ENCODE measurements at regions not wholly inside any gene's neighbourhood (a gene's known extent, or its start where the extent isn't known, plus 50 kb on each side); places are given as distances from the start of the nearest gene placed in this dataset.

DNA sequence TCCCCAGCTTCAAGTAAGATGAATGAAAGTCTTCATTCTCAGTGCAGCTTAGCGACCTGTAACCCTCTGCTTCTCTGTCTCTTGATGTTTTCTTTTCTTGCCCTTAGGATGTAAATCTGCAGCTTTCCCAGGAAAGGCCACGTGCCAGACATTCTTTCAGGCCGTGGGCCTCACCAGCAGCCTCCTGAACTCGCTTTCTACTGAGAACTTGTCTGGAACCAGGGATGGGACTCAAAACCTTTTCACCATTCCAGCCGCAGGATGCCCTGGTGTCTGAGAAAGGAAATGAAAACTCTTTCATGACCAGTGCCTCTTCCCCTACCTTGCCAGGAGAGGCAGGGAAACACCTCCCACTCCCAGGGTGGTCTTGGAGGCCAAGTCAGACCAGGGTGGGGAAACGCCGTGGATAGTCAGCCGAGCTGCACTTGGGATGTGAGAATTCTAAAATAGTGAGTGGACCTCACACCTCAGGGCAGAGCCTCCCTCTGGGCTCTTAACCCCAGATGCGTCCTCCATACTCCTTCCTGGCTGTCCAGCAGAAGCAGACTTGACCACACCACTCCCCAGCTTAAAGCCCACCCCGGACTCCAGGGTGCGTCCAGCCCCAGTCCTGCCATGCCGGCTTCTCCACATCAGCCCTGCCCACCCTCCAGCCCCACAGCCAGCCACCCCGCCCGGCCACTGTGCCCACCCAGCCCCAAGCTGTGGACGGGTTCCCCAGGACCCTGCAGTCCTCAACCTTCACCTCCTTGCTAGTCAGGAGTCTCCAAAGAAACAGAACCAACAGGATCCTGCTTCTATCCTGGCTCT lies 115.5 kb downstream of the TWIST2 start:
- no peak for DNase-seq

DNA sequence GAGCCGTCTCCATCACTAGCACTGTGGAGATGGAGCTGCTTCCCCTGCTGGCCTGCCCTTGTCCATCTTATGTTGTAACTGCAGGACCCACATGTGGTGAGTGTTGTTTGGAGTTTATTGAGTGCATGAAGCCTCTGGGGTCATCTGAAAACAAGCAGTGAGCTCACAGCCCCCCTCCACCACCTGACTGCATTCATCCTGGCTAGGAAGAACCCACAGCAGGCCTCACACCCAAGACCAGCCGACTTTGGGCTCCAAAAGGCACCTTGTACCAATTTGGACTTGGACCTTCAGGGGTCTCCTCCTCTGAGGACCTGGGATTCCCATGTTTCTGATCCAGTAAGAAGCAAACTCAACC lies 116.1 kb downstream of the TWIST2 start:
- DNase-seq, result no peak

DNA sequence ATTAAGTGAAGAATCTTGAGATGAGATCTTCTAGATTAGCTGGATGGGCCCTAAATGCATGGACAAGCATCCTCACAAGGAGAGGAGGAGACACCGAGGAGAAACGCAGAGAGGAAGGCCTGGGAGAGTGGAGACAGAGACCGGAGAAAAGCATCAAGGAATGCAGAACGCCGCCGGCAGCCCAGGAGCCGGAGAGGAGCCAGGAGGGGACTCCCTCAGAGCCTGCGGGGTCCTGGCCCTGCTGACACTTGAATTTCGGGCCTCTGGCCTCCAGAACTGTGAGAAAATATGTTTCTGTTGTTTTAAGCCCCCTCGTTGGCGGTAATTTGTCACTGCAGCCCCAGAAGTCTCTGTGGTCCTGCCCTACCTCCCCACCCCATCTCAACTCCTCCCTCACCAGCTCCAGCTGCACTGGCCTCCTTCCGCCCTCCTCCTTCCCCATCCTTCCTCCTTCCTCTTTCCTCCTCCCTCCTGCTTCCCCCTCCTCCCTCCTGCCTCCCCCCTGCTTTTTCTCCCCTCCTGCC lies 116.7 kb downstream of the TWIST2 start:
- DNase-seq, result no peak

DNA sequence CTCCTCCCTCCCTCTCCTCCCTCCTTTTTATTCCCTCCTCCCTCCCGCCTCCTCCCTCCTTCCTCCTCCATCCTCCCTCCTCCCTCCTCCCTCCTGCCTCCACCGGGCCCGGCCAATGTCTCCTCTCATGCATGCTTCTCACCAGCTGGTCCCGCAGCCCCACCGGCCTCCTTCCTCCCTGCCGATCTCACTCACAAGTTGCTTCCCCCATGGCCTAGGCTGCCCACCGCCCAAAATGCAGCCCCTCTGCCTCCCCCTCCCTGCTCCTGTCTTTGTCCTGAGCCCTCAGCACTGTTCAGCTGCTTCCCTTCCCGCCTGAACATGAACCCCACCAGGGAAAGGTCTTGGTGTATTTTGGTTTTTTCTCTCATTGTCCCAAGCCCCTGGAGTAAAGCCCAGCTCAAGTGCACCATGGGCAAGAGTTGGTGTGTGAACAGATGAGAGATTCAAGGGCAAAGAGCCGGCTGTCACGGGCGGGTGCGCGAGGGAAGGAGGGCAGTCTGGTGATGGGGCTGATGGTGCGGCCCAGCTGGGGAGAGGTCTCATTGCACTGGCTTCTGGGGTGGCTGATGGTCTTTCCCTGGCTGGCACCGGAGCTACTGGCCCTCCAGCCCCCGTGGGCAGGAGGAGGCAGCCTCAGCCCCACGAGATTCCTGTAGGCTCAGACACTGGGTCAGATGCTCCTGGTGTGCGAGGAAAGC lies 117.6 kb downstream of the TWIST2 start:
- no peak for DNase-seq

DNA sequence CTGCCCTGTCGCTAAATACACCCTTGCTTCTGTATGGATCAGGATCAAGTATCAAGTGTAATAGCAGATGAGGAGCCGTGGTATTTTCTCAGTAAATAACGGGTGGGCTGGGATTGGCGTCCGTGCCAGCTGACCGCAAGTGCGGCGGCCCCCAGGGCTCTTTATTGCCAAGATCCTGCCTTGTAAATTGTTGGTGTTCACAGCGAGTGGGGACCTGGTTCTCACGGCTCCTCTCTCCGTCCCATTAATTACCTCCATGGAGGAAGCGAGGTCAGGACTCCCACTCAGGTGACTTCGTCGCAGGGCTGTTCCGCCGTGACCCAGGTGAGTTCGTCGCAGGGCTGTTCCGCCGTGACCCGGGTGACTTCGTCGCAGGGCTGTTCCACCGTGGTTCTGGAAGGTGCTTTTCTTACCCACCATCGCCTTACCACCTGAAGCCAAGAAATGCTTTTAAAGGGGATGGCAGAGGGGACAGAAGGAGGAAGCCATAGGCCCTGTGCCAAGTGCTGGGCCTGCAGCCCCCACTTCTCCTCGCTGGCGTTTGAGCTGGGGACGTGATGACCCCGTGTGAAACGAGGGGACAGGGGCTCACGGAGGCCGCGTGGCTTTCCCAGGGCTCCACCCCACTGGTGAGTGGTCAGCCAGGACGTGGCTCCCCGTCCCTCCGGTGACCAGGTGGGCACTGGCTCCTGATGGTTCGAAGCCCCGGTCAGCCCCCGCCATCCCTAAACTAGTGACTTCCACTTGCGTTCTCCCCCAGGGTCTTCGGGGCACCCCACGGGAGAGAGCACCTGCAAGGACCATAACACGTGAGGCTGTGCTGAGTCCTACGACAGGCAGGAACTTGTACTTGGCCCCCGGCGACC lies 118.4 kb downstream of the TWIST2 start:
- DNase-seq, result no peak

DNA sequence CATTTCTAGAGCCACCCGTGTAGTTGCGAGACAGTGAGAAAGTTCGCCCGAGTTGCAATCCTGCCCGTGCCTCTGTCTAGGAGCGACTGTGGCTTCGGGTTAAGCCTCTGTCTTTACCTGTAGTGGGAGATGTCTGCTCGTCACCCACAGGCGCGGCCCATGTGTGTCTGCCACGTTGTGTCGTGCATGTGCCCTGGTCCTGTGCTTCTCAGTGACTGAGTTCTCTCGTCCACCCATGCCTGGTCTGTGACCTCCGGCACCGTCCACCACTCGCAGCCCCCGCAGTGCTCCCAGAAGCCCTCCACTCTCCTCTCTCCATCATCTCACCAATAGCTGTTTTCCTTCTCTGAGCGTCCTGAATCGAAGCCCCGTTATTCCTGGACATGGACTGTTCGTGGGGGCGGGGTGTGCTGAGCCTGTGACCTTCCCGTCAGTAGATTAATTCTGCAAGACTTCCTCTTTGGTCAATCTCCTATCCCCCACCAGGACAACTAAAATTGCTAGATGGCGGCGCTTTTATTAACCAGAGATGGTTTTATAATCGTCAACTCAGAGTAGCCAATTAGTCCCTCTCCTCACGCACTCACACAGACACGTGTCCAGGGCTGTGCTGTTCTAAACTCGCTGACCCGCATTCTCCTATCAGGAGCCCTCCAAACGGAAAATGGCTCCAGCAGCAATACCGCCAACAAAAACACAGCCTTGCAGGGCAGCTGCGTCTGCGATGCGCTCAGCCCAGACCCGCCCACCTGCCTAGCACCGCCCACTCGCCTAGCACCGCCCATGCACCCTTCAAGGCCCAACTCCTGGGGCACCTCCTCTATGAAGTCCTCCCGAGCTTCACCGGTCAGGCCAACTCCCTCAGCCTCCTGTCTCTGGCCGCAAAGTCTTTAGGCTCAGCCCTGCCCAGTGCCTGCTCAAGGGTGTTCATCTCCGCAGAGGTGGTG lies 119.4 kb downstream of the TWIST2 start:
- no peak for DNase-seq

DNA sequence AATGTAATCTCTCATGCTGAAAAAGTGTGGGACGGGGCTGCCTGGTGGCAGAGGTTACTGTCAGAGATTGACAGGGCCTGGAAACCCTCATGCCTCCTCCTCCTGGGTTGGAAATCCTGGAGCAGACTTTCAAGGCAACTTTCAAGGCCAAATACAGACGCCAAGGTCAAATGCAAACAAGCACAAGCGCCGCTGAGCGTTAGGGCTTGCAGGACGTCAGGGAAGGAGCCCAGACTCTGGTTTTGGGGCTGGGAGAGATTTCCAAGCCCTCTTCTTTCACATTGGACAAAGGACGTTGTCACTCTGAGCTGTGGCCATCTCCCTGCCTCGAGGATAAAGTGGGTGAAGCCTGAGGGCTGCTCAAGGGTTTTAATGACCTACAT lies 120.1 kb downstream of the TWIST2 start:
- DNase-seq, result no peak

DNA sequence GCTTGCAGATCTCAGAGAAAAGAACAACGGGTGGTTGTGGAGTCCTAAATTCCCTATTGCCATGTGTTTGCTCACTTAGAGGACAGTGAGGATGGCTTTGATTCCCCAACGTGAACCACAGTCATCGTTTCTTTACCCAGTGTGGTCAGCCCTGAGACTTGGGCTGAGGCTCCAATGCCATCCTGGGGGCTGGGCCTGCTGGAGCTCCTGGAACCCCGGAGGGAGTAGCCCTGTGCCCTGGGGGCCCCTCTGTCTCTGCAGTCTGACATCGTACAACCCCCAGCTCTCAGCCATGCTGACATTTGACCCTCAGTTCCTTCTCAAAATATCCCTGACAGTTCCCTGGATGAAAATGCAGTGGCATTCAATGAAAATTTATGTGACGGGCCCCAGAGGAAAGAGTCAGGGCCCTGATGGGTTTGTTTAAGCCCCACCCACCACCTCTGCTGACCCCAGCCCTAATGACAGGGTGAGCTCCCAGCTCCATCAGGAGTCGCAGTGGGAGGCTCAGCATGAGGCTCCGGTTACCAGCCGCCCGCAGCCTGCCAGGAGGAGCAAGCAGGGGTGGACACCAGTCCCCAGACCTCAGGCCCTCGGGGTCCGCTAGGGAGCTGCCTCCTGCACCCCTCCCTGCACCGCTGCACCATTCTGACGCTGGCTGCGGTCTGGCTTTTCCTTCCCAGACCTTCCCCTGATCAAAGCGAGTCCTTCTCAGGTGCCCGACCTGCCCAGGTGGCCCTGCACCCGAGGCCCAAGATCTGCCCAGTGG lies 120.9 kb downstream of the TWIST2 start:
- DNase-seq, result no peak

DNA sequence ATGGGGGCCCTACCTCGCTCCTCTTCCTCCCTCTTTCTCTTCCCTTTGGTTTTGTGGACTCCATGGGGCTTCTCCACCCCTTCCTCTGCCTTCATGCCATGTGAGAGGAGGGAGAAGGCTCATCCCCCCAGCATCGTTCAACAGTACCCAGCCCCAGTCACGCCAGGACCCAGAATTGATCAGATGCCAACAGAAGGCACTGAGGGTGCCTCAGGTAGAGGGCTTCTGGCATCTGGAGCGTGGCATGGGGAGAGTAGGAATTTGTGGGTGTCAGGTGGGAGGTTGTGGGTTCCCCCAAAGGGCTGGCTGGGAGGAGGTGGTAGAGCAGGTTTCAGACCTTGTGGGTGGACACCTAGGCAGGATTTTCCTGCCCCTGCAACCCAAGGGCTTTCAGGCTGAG lies 122.0 kb downstream of the TWIST2 start:
- no peak for DNase-seq

DNA sequence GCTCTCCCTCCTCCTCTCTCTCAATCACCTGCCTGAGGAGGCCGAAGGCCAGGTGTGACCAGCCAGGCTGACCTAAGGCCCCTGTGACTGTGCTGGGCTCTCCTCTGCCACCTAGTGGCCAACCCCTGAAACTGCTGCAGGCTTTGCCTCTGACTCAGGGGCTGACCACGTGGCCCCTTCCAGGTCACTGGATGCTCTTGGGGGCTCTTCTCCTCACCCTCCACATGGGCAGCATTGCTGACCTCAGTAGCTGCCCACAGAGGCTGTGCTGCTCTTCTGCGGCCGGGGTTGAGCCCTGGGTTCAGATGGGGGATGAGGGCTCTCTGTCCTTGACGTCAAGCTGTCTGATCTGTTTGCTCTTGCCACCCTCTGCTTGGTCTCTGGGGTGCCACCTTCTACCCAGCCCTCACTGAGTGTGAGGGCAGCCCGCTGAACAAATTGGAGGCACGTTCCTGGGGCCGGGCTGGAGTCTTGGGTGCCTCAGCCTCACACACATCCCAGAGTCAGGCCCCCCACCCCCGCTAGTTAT lies 122.7 kb downstream of the TWIST2 start:
- peak; percentile 48 to 53 for DNase-seq

DNA sequence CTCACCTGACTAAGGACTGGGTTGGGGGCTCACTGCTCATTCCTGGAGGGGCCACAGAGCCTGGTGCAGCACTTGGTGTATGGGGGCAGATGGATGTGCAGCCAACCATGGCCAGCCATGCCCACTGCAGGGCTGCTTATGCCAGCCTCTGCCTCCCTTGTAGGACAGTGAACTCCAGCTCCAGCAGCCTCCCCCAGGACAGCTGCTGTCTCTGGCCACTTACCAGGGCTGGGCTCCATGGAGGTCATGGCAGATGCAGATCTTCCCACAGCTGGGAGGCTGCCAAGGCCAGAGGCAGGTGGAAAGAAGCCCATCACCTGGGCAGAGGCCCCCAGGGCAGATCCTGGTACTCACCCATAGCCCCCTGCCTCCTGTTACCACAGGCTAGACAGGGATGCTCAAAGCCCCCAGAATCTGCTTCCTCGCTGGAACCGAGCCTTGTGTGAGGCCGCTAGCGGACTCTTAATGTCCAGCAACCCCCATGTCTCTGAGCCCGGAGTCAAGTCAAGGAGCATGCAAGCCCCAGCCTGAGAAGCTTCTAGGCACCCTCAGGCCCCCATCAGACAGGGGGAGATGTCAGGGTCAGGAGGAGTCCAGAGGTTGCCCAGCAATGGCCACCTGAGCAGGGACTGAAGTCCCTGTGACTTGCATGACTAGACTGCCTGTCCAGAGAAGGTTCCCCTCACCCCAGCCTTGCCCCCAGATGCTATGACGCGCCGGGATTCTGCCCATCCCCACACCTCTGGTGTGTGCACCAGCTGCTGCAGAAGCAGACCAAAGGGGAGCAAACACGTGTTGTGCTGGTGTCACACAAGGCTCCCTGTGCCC lies 123.6 kb downstream of the TWIST2 start:
- no peak for DNase-seq

DNA sequence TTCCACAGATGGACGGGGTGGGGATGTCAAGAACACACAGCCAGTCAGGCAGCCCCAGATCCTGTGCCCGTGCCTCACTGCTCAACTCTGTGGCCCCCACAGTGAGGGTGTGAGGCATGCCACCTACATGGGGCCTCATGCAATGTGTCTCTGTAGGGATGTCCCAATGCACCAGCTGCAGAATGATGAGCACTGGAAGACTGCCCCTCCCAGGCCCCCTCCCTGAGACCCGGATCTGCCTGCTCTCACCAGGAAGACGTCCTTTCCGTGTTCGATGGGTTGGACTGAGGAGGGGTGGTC lies 124.2 kb downstream of the TWIST2 start:
- DNase-seq, result no peak

DNA sequence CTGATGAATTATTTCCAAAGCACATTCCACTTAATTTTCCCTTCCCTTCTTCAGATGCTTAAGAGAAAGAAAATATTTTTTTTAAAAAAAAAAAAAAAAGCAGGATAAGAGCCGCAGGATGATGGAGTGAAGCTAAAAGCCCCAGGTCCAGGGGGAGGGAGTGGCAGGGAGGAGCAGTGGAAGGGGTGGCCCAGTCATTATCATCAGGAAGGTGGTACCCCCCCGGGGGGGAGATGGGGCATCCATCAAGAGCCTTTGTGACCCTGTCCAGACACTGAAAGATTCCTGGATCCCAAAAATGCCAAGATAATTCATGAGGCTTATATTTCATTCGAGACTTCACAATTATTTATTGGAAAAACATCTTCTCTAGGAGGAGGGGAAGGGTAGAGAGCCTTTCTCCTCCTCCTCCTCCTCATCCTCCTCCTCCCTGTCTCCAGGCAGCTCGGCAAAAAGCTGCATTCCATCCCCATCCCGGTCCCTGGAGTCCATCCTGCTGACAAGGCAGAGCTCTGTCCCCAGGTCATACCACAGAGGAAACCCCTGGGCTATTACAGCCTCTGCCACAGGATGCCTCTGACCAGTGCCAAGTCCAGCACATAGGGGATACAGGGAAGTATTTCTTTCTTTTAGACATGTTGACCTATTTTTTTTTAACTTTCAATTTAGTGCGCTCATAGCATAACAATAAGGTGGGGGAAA lies 125.3 kb downstream of the TWIST2 start:
- DNase-seq, result no peak

DNA sequence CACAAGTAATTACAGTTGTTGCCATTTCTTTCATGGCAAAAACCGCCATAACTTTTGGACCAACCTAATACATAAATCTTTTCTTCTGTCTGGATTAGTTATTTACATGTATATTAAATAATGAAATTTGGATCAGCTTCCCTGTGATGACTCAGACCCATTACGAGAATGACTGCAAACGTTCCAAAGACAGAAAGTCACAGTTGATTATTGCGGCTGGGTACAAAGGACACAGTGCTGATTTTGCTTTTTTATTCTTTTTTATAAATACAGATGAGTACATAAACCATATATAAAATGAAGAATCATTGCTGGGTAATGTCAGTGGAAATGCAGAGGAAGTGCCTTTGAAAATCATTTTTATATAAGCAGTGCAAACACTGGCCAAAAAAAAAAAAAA lies 126.2 kb downstream of the TWIST2 start:
- DNase-seq, result no peak

DNA sequence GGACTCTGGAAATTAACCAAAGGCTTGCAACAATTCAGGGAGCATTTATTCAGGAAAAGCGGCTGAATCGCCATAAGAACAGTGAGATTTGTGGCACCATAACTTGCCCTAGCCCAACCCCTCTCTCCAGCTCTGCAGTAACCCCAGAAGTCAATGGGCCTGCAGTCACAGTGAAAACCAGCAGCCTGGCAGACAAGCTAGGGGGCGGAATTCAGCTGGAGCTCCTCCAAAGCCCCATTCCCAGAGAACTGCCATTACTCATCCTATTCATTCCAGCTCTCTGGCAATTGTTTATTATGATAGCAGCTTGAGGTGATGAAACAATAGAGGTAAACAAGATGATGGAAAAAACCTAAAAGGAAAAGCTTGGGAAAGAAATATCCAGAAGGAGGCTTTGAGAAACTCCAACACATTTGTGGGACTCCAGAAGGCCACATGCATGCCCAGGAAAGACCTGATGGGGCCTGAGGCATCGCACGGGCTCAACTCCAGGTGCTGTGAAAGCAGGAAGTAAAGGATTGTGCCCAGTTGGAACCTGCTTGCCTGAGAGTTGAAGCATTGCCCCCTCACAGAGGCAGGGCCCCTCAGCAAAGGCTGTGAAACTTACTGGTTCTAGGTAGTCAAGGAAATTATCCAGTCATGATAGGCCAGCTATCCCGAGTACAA lies 126.7 kb downstream of the TWIST2 start:
- no peak for DNase-seq

DNA sequence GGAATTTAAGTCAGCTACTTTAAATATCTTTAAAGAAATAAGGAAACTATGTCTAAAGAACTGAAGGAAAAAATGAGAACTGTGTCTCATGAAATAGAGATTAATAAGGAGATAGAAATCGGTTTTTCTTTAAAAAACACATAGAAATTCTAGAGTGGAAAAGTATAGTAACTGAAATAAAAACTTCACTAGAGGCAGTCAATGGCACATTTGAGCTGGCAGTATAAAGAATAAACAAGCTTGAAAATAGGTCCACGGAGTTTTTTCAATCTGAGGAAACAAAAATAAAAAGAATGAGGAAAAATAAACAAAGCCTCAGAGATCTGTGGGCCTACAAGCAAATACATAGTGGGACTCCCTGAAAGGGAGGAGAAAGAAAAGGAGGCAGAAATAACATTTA lies 127.5 kb downstream of the TWIST2 start:
- no peak for DNase-seq

DNA sequence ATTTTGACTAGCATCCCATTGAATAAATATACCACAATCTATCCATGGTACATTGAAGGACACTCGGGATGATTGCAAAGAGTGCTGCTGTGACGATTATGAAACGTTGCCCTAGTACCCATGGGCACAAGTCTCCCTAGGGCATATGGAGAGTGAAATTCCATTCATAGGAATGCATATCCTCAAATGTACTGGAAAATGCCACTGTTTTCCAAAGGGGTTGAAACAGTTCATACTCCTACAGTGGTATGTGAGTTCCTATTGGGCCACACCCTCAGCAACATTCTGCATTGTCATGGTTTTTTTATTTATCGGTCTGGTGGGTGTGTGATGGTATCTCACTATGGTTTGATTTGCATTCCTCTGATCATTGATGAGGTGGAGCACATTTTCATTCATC lies 130.6 kb downstream of the TWIST2 start:
- DNase-seq, result no peak

DNA sequence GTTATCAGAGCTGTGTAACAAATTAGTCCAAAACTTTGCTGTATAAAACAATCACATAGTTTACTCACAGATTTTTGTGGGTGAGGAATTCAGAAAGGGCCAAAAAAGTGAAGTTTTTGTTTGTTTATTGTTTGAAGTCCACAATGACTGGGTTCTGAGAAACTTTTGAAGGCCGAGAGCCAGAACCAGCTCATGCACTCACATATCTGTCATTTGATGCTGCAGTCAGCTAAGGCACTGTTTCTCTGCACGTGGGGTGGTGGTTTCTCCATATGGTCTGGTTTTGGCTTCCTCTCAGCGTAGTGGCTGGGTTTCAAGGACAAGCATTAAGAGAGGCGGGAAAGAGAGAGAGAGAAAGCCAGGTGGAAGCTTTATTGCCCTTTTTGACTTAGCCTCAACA lies 131.8 kb downstream of the TWIST2 start:
- DNase-seq, result no peak

DNA sequence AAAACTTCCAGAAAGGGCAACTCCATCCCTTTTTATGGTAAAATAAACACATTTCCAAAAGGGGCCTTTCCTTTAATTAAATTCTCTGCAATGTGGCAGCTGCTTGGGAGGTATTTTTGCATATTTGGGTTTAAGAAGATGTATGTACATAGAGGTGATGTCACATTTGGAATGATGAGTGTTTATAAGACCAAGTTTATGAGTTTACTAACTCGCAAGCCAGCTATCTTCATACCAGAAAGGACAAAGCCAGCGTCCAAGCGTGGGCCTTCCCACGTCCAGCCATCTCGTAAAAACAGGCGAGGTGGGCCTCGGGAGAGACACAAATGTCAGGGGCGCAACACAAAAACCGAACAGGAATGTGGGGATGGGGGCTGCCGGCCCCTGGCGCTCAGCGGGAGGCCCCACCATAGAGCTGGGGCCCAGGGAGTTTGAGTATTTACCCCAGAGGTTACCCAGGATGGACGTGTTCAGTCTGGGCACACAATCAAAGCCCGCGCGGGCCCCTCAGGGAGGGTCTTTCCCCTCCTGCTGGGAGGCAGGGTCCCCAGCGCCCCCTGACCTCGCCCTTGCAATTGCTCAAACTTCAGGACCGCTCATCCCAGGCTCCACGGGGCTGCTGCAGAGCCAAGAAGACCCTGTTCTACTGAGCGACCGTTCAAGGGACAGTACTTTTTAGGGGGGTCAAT lies 137.3 kb downstream of the TWIST2 start:
- no peak for DNase-seq
